Right lobe of liver (tissue), 6 donors: ENCODE measurements at regions not wholly inside any gene's neighbourhood (a gene's known extent, or its start where the extent isn't known, plus 50 kb on each side); places are given as distances from the start of the nearest gene placed in this dataset.

ENCODE experiments used
- ATAC-seq, 4 donors: fragments of 200-7000 bp; cut with Tn5 transposase; one replicate each; pipeline ENCODE4 v1.9.1; 2020; ENCODE audit warnings: mild to moderate bottlenecking in 4 of 4, moderate library complexity in 4 of 4
- DNase-seq, 3 donors: peaks; one replicate each; pipeline ENCODE4 v3.0.0-alpha.2; 2020
- H3K27ac ChIP-seq, 3 donors: fragments of 200-600 bp; one replicate each; pipeline ENCODE4 v1.8.0; 2022
- H3K27me3 ChIP-seq, 2 donors: fragments of 200-600 bp; one replicate each; pipeline ENCODE4 v1.8.0; 2022
- H3K36me3 ChIP-seq, 4 donors: fragments of 200-600 bp; sonication (generic) in 1 of 4; one replicate each; pipeline versions ENCODE4 v1.5.1 to v1.8.0; 2017 to 2022; ENCODE audit warnings: control low read depth in 1 of 4
- H3K4me1 ChIP-seq, 4 donors: fragments of 200-600 bp; sonication (generic) in 1 of 4; one replicate each; pipeline versions ENCODE4 v1.5.1 to v1.8.0; 2017 to 2022; ENCODE audit warnings: control low read depth in 1 of 4
- H3K4me3 ChIP-seq, 3 donors: fragments of 200-600 bp; one replicate each; pipeline ENCODE4 v1.8.0; 2022
- H3K9me3 ChIP-seq, 4 donors: fragments of 200-600 bp; sonication (generic) in 1 of 4; one replicate each; pipeline versions ENCODE4 v1.5.1 to v1.8.0; 2017 to 2022; ENCODE audit warnings: control low read depth in 1 of 4
- CTCF ChIP-seq, 4 donors: fragments of 200-600 bp in 3 of 4; fragments of 450-650 bp in 1 of 4; IDR thresholded peaks; one replicate each; pipeline versions ENCODE4 v1.5.1 to v1.8.0; 2016 to 2022; ENCODE audit warnings: antibody characterized with exemption in 4 of 4, mild to moderate bottlenecking in 2 of 4
- POLR2A ChIP-seq: fragments of 450-650 bp; IDR thresholded peaks from one replicate; pipeline ENCODE4 v1.6.1; 2017; ENCODE audit warnings: antibody characterized with exemption, mild to moderate bottlenecking
- WGBS: methylation state at CpG from one replicate; pipeline ENCODE4 v1.1.6; 2018; ENCODE audit warnings: low coverage, low lambda C conversion rate; ENCODE audit not compliant: insufficient coverage; ENCODE audit errors: missing lambda C conversion rate; 5-methylcytosine and 5-hydroxymethylcytosine counted together
- intact Hi-C, 2 donors: fragments of 100-400 bp; cut with DNase I; formaldehyde crosslinking; loops; one replicate each; pipeline versions ENCODE4 v1.11.2 to v1.14.1; 2022
- donor health status: DM: no; HTN: yes; CAD: no.
- donor health status: DM: no; HTN: no; CAD: no.
- donor health status: DM: no; HTN: no; CAD: no.
- donor health status: DM: no; HTN: yes; CAD: no.
- donor health status: DM: no; HTN: yes; CAD: no.

GRCh38 chr5:173473288-173473687 lies 143.2 kb downstream of the BOD1 start:
- peak in 1 of 4 donors; percentile 70 for ATAC-seq
- no peak overlapping the region for H3K4me3 ChIP-seq
- intact Hi-C loops, result no loop called here
- 59% methylated on average over 5 of the region's 6 CpGs for WGBS
- H3K36me3 ChIP-seq, result no peaks in the 10 kb centered on the region
- TF ChIP-seq CTCF (IDR thresholded peaks at IDR 0.05) (no peak), POLR2A (no peak)
- no peak for DNase-seq
- H3K27ac ChIP-seq, result no peak overlapping the region
- no peaks in the 10 kb centered on the region for H3K9me3 ChIP-seq
- no peaks in the 10 kb centered on the region for H3K27me3 ChIP-seq
- H3K4me1 ChIP-seq, result no peaks in the 10 kb centered on the region

- WGBS, result 67% methylated on average over 3 of the region's 3 CpGs
- H3K27ac ChIP-seq, result no peak overlapping the region
- no peaks in the 10 kb centered on the region for H3K9me3 ChIP-seq
- H3K4me1 ChIP-seq, result no peaks in the 10 kb centered on the region
- ATAC-seq, result peak in 3 of 4 donors; percentile 11 to 24 (median 13)
- intact Hi-C loops, result no loop called here
- H3K27me3 ChIP-seq, result no peaks in the 10 kb centered on the region
- no peaks in the 10 kb centered on the region for H3K36me3 ChIP-seq
- DNase-seq, result no peak
- H3K4me3 ChIP-seq, result no peak overlapping the region
- TF ChIP-seq CTCF (IDR thresholded peaks at IDR 0.05) (no peak), POLR2A (no peak)
These were observed 143.6 kb downstream of the BOD1 start for GRCh38 chr5:173472784-173473278.

GRCh38 chr5:173472164-173472563 lies 143.9 kb upstream of the STC2 start:
- no peaks in the 10 kb centered on the region for H3K4me1 ChIP-seq
- H3K4me3 ChIP-seq, result no peak overlapping the region
- H3K27me3 ChIP-seq, result no peaks in the 10 kb centered on the region
- intact Hi-C loops, result no loop called here
- WGBS, result 61% methylated on average over 3 of the region's 3 CpGs
- H3K27ac ChIP-seq, result no peak overlapping the region
- DNase-seq (peak in 1 of 3 donors; percentile 31), ATAC-seq (peak in 2 of 4 donors; percentile 34 to 95)
- no peaks in the 10 kb centered on the region for H3K36me3 ChIP-seq
- no peak for TF ChIP-seq CTCF (IDR thresholded peaks at IDR 0.05)
- TF ChIP-seq POLR2A, result no peak
- H3K9me3 ChIP-seq, result no peaks in the 10 kb centered on the region

GRCh38 chr5:173468821-173469251 lies 140.6 kb upstream of the STC2 start:
- no peaks in the 10 kb centered on the region for H3K4me1 ChIP-seq
- H3K36me3 ChIP-seq, result no peaks in the 10 kb centered on the region
- no peaks in the 10 kb centered on the region for H3K27me3 ChIP-seq
- no peak overlapping the region for H3K4me3 ChIP-seq
- intact Hi-C loops, result no loop called here
- H3K27ac ChIP-seq, result no peak overlapping the region
- ATAC-seq, result no peak
- H3K9me3 ChIP-seq, result no peaks in the 10 kb centered on the region
- no peak for DNase-seq
- no CpG with 5 or more reads among the region's 4 CpGs for WGBS
- TF ChIP-seq POLR2A (no peak), CTCF (IDR thresholded peaks at IDR 0.05) (no peak)

GRCh38 chr5:173466227-173466626 lies 138.0 kb upstream of the STC2 start:
- intact Hi-C loops, result no loop called here
- no peaks in the 10 kb centered on the region for H3K36me3 ChIP-seq
- no peak overlapping the region for H3K4me3 ChIP-seq
- no peak overlapping the region for H3K27ac ChIP-seq
- WGBS, result 38% methylated on average over 1 of the region's 1 CpG
- no peaks in the 10 kb centered on the region for H3K27me3 ChIP-seq
- no peak for TF ChIP-seq CTCF (IDR thresholded peaks at IDR 0.05)
- no peak for TF ChIP-seq POLR2A
- DNase-seq, result no peak
- no peaks in the 10 kb centered on the region for H3K9me3 ChIP-seq
- no peaks in the 10 kb centered on the region for H3K4me1 ChIP-seq
- no peak for ATAC-seq
